ENCODE measurements at regions not wholly inside any gene's neighbourhood (a gene's known extent, or its start where the extent isn't known, plus 50 kb on each side); places are given as distances from the start of the nearest gene placed in this dataset.
A peak's percentile ranks its signal among the peaks of the same experiment; 100 is the strongest.

DNA sequence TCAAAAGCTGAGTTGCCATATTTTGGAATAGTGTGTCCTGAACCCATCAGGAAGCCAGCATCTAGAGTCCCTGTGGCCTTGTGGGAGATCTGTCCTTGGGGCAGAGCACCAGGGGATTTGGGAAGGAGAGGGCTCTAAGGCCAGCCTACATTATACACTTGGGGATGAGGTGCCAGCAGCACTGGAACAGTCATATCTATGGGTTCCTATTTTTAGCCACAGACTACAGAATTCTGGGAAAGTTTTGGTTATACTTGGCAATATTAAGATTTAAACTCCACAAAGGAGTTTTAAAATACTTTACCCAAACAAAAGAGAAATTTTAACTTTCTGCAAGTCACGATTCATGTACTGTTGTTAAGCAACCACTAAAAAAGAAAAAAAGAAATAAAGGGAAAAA, 405.7 kb upstream of the MMADHC start:
- H3K4me1 ChIP-seq (ENCODE audit: control insufficient read depth, insufficient read depth, low read length): peaks cover 16% of the 10 kb centered on the region
- CTCF ChIA-PET: no interaction called here
- no peaks in the 10 kb centered on the region for H3K36me3 ChIP-seq (ENCODE audit: control insufficient read depth, insufficient read depth, low read length)
- H3K4me3 ChIP-seq (ENCODE audit: low read depth in 2 of 2, low read length in 2 of 2): no peak overlapping the region
- intact Hi-C loops (cut with micrococcal nuclease; ENCODE audit: unreplicated experiment): no loop called here
- no peak for ATAC-seq
- H3K9me3 ChIP-seq (ENCODE audit: control insufficient read depth, insufficient read depth, low read depth, low read length): no peaks in the 10 kb centered on the region
- TF ChIP-seq SIN3A (IDR thresholded peaks at IDR 0.05; ENCODE audit: borderline replicate concordance, insufficient read depth, low read depth, low read length): no peak
- no TSS peak for BruUV-seq (replicated peaks)
- POLR2A ChIA-PET: no interaction called here
- H3K27ac ChIP-seq (ENCODE audit: low read length): peak overlapping the region; percentile 55; the same call in 1 of the 2 replicates
- H3K27me3 ChIP-seq (ENCODE audit: control insufficient read depth, insufficient read depth, low read length): no peaks in the 10 kb centered on the region
- no peak for DNase-seq (ENCODE audit: low read depth, low spot score)
- in situ Hi-C loops (cut with HindIII; ENCODE audit: low pct_unique_long_range_greater_than_20kb, low sequenced_read_pairs): no loop called here

DNA sequence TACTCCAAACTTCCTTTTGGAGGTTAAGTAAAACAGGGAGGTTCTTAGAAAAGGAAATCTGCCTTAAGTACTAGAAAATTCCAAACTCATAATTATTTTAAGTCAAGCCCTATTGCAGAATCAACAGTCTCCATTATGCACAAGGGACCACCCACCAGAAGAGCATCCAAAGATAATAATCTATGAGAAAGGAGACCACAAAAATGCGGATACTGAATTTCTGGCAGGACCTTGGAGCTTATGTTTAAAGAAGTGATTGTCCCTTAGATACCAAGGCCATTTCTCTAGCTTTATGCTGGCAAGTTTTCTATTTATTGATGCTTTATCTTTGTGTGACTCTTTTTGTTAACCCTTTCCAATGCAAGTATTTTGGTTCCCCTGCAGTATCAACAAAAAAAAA, 404.0 kb upstream of the MMADHC start:
- ChIA-PET CTCF (no interaction called here), POLR2A (no interaction called here)
- no peaks in the 10 kb centered on the region for H3K36me3 ChIP-seq (ENCODE audit: control insufficient read depth, insufficient read depth, low read length)
- no TSS peak for BruUV-seq (replicated peaks)
- no peak overlapping the region for H3K4me3 ChIP-seq (ENCODE audit: low read depth in 2 of 2, low read length in 2 of 2)
- no peak for TF ChIP-seq SIN3A (IDR thresholded peaks at IDR 0.05; ENCODE audit: borderline replicate concordance, insufficient read depth, low read depth, low read length)
- no peak for TF ChIP-seq POLR2AphosphoS5 (IDR thresholded peaks at IDR 0.05; ENCODE audit: low read depth, low read length)
- no peak for TF ChIP-seq TCF7L2 (IDR thresholded peaks at IDR 0.05; ENCODE audit: low read depth, low read length)
- TF ChIP-seq, protein P1, sequence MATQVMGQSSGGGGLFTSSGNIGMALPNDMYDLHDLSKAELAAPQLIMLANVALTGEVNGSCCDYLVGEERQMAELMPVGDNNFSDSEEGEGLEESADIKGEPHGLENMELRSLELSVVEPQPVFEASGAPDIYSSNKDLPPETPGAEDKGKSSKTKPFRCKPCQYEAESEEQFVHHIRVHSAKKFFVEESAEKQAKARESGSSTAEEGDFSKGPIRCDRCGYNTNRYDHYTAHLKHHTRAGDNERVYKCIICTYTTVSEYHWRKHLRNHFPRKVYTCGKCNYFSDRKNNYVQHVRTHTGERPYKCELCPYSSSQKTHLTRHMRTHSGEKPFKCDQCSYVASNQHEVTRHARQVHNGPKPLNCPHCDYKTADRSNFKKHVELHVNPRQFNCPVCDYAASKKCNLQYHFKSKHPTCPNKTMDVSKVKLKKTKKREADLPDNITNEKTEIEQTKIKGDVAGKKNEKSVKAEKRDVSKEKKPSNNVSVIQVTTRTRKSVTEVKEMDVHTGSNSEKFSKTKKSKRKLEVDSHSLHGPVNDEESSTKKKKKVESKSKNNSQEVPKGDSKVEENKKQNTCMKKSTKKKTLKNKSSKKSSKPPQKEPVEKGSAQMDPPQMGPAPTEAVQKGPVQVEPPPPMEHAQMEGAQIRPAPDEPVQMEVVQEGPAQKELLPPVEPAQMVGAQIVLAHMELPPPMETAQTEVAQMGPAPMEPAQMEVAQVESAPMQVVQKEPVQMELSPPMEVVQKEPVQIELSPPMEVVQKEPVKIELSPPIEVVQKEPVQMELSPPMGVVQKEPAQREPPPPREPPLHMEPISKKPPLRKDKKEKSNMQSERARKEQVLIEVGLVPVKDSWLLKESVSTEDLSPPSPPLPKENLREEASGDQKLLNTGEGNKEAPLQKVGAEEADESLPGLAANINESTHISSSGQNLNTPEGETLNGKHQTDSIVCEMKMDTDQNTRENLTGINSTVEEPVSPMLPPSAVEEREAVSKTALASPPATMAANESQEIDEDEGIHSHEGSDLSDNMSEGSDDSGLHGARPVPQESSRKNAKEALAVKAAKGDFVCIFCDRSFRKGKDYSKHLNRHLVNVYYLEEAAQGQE (IDR thresholded peaks at IDR 0.05; ENCODE audit: insufficient read depth in 1 of 2, low read depth in 2 of 2, low read length in 1 of 2): no peak
- TF ChIP-seq, protein P2, sequence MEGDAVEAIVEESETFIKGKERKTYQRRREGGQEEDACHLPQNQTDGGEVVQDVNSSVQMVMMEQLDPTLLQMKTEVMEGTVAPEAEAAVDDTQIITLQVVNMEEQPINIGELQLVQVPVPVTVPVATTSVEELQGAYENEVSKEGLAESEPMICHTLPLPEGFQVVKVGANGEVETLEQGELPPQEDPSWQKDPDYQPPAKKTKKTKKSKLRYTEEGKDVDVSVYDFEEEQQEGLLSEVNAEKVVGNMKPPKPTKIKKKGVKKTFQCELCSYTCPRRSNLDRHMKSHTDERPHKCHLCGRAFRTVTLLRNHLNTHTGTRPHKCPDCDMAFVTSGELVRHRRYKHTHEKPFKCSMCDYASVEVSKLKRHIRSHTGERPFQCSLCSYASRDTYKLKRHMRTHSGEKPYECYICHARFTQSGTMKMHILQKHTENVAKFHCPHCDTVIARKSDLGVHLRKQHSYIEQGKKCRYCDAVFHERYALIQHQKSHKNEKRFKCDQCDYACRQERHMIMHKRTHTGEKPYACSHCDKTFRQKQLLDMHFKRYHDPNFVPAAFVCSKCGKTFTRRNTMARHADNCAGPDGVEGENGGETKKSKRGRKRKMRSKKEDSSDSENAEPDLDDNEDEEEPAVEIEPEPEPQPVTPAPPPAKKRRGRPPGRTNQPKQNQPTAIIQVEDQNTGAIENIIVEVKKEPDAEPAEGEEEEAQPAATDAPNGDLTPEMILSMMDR (IDR thresholded peaks at IDR 0.05): no peak
- no peak for DNase-seq (ENCODE audit: low read depth, low spot score)
- ATAC-seq: no peak
- H3K9me3 ChIP-seq (ENCODE audit: control insufficient read depth, insufficient read depth, low read depth, low read length): no peaks in the 10 kb centered on the region
- H3K4me1 ChIP-seq (ENCODE audit: control insufficient read depth, insufficient read depth, low read length): peaks cover 16% of the 10 kb centered on the region
- in situ Hi-C loops (cut with HindIII; ENCODE audit: low pct_unique_long_range_greater_than_20kb, low sequenced_read_pairs) (no loop called here), intact Hi-C loops (cut with micrococcal nuclease; ENCODE audit: unreplicated experiment) (no loop called here)
- H3K27me3 ChIP-seq (ENCODE audit: control insufficient read depth, insufficient read depth, low read length): no peaks in the 10 kb centered on the region
- H3K27ac ChIP-seq (ENCODE audit: low read length): peak overlapping the region; percentile 79; the same call in 1 of the 2 replicates

DNA sequence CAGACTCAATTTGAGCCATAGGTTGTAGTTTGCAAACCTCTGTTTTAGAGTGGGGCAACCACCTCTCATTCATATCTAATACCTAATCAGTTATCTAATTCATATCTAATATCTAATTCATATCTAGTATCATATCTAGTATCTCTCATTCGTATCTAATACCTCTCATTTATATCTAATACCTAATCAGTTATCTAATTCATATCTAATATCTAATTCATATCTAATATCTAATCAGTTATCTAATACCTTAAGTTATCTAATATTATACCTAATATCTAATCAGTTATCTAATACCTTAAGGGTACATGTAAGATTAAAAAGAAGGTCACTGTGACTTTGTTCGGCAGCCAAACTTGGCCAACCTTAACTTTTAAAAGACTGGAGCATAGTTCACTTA, 403.4 kb upstream of the MMADHC start:
- Histone ChIP-seq H3K4me3 (ENCODE audit: low read depth in 2 of 2, low read length in 2 of 2) (no peak overlapping the region), H3K9me3 (ENCODE audit: control insufficient read depth, insufficient read depth, low read depth, low read length) (no peaks in the 10 kb centered on the region), H3K4me1 (ENCODE audit: control insufficient read depth, insufficient read depth, low read length) (peaks cover 16% of the 10 kb centered on the region), H3K27me3 (ENCODE audit: control insufficient read depth, insufficient read depth, low read length) (no peaks in the 10 kb centered on the region), H3K36me3 (ENCODE audit: control insufficient read depth, insufficient read depth, low read length) (no peaks in the 10 kb centered on the region), H3K27ac (ENCODE audit: low read length) (peak overlapping the region; percentile 79; the same call in 1 of the 2 replicates)
- DNase-seq (ENCODE audit: low read depth, low spot score): no peak
- ChIA-PET POLR2A (no interaction called here), CTCF (no interaction called here)
- in situ Hi-C loops (cut with HindIII; ENCODE audit: low pct_unique_long_range_greater_than_20kb, low sequenced_read_pairs) (no loop called here), intact Hi-C loops (cut with micrococcal nuclease; ENCODE audit: unreplicated experiment) (no loop called here)
- no TSS peak for BruUV-seq (replicated peaks)
- no peak for ATAC-seq
- TF ChIP-seq SIN3A (IDR thresholded peaks at IDR 0.05; ENCODE audit: borderline replicate concordance, insufficient read depth, low read depth, low read length) (no peak), TCF7L2 (IDR thresholded peaks at IDR 0.05; ENCODE audit: low read depth, low read length) (no peak), POLR2AphosphoS5 (IDR thresholded peaks at IDR 0.05; ENCODE audit: low read depth, low read length) (no peak)
- TF ChIP-seq, protein P1 (IDR thresholded peaks at IDR 0.05; ENCODE audit: insufficient read depth in 1 of 2, low read depth in 2 of 2, low read length in 1 of 2): no peak
- TF ChIP-seq, protein P2 (IDR thresholded peaks at IDR 0.05): no peak
